AG04449 (cell line): ENCODE measurements at regions not wholly inside any gene's neighbourhood (a gene's known extent, or its start where the extent isn't known, plus 50 kb on each side); places are given as distances from the start of the nearest gene placed in this dataset.
"Not testable (repeated sequence)": the region's sequence is repeated elsewhere in the genome, so short reads cannot be mapped to it uniquely, and the experiment has no call there.

Experiments
- CTCF ChIA-PET: fragments of 350-600 bp; formaldehyde crosslinking; extraction: SDS; loops from one replicate; lab custom pipeline; 2021; ENCODE audit warnings: antibody characterized with exemption; lab: Yijun Ruan, JAX
- POLR2A ChIA-PET: fragments of 400-600, 350-600 bp; formaldehyde crosslinking; extraction: SDS; loops from one replicate; lab custom pipeline; 2020; ENCODE audit warnings: antibody characterized with exemption, inconsistent platforms; lab: Yijun Ruan, JAX
- DNase-seq: peaks from one replicate; pipeline ENCODE4 v3.0.0-alpha.2; 2010; ENCODE audit warnings: low read depth, low spot score
- H3K4me3 ChIP-seq: 2 replicates; pipeline ENCODE4 v1.5.1; 2011; ENCODE audit warnings: low read depth, mild to moderate bottlenecking, control low read depth, low read length
- TF ChIP-seq, protein P1 (sequence below): IDR thresholded peaks from one replicate; pipeline ENCODE4 v1.5.1; 2011; ENCODE audit warnings: mild to moderate bottlenecking, moderate library complexity, low read length, control low read depth, inconsistent platforms; ENCODE audit not compliant: insufficient read depth; ENCODE audit errors: missing control alignments

DNA sequence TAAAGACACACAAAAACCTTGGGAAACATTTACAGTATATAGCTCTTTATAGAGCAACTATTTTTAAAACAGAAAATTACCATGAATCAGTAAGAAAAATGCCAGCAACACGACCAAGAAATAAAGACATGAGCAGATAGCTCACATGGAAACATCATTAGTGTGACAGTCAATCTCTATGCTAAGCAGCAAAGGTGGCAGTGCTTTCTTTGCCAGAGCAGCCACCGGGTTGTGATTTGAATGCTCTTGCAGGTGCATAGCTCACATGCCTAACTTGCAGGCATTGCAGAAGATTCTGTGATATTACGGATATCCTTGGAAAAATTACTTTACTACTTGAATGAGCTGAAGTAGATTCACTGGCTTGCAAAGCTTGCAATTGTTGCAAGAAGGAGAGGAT, 652.9 kb upstream of the C16orf82 start:
- no peak overlapping the region for H3K4me3 ChIP-seq
- ChIA-PET CTCF (no interaction called here), POLR2A (no interaction called here)
- DNase-seq, result no peak
- TF ChIP-seq, protein P1, sequence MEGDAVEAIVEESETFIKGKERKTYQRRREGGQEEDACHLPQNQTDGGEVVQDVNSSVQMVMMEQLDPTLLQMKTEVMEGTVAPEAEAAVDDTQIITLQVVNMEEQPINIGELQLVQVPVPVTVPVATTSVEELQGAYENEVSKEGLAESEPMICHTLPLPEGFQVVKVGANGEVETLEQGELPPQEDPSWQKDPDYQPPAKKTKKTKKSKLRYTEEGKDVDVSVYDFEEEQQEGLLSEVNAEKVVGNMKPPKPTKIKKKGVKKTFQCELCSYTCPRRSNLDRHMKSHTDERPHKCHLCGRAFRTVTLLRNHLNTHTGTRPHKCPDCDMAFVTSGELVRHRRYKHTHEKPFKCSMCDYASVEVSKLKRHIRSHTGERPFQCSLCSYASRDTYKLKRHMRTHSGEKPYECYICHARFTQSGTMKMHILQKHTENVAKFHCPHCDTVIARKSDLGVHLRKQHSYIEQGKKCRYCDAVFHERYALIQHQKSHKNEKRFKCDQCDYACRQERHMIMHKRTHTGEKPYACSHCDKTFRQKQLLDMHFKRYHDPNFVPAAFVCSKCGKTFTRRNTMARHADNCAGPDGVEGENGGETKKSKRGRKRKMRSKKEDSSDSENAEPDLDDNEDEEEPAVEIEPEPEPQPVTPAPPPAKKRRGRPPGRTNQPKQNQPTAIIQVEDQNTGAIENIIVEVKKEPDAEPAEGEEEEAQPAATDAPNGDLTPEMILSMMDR, result no peak

GRCh38 chr16:26419458-26419857, 647.3 kb upstream of the C16orf82 start:
- POLR2A ChIA-PET, CTCF ChIA-PET, DNase-seq, H3K4me3 ChIP-seq: not testable (repeated sequence)

DNA sequence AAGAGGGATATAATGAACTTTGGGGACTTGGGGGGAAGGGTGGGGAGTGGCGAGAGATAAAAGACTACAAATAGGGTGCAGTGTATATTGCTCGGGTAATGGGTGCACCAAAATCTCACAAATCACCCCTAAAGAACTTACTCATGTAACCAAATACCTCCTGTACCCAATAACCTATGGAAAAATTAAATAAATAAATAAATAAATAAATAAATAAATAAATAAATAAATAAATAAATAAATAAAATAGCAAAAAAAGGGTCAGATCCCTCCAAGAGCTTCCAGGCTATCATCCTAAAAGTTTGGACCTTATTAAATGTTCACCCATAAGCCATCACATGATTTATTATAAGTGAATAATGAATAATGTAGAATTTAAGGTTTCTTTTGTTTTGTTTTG, 636.1 kb upstream of the C16orf82 start:
- CTCF ChIA-PET, result no interaction called here
- H3K4me3 ChIP-seq, result no peak overlapping the region
- POLR2A ChIA-PET, result no interaction called here
- TF ChIP-seq, protein P1, result no peak
- DNase-seq, result no peak

DNA sequence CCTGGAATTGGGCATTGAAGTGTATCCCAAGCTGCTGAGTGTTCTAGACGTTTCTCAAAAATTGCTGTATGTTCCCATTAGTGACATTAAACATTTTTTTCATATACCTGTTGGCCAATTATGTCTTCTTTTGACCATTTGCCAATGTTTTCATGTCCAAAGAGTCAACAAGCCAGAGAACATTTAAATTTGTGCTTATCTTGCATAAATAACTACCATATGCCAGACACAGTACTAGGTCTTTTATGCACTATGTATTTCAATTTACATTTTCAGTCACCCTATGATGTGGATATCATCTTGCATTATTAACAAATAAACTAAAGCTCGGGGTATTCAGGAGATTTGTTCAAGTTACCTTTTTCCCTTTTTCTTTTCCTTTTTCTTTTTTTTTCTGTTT, 632.9 kb upstream of the C16orf82 start:
- H3K4me3 ChIP-seq, result no peak overlapping the region
- TF ChIP-seq, protein P1, result no peak
- DNase-seq, result no peak
- POLR2A ChIA-PET, result no interaction called here
- CTCF ChIA-PET, result no interaction called here

DNA sequence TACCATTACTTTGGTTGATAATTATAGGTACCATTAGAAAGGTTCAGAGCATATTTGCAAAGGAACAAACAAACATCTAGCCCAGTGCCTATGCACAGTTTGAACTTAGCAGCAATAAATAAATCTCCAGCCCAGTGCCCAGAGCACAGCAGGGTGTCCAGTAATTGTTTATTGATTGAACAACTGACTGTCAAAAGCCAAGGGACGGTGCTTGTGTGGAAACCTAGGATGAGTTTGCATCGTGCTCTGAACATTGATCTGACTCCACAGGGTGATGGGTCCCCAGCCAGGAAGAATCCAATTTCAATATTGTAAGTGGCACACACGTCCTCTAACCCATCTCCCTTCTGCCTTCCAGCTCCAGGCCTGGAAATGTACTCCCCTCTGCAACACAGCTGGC, 625.5 kb upstream of the C16orf82 start:
- CTCF ChIA-PET, result no interaction called here
- no peak overlapping the region for H3K4me3 ChIP-seq
- DNase-seq, result no peak
- POLR2A ChIA-PET, result no interaction called here
- TF ChIP-seq, protein P1, result no peak

DNA sequence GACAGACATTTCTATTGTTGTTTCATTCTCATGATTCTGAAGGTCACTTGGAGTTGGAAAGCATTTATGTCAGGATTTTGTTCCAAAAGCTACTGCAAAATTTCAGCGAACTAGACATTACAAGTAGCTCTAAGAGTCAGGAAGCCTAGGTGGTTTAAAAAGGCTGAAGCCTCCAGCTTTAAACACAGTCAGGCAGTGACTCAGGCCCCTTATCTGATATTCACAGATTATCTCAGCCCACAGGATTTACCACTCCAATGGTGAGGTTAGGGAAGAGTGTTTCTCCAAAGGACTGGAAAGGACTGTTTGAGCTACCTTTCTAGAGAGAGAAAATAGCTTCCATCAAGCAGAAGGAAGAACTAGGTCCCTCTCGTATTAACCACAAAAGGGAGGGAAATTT, 624.4 kb upstream of the C16orf82 start:
- DNase-seq, result no peak
- CTCF ChIA-PET, result no interaction called here
- POLR2A ChIA-PET, result no interaction called here
- H3K4me3 ChIP-seq, result no peak overlapping the region
- TF ChIP-seq, protein P1, result no peak

- no peak overlapping the region for H3K4me3 ChIP-seq
- POLR2A ChIA-PET, result no interaction called here
- no peak for DNase-seq
- CTCF ChIA-PET, result no interaction called here
- TF ChIP-seq, protein P1, result no peak
Observed at GRCh38 chr16:26447570-26447969, 619.2 kb upstream of the C16orf82 start.
